HCT116 (cell line): ENCODE measurements at regions not wholly inside any gene's neighbourhood (a gene's known extent, or its start where the extent isn't known, plus 50 kb on each side); places are given as distances from the start of the nearest gene placed in this dataset.

Experiments
- ATAC-seq: fragments of 200-7000 bp; cut with Tn5 transposase; 2 replicates; pipeline ENCODE4 v1.9.1; 2020; ENCODE audit warnings: mild to moderate bottlenecking, moderate library complexity
- BruUV-seq: library from RNA; stranded (reverse); fragments of 400-500 nt; replicated peaks from 2 replicates; lab custom pipeline; 2021; lab: Mats Ljungman, UMichigan
- CTCF ChIA-PET: fragments of 300-600 bp; sonication (Branson Sonifier 250); formaldehyde crosslinking; loops from one replicate; lab custom pipeline; 2021; ENCODE audit warnings: antibody characterized with exemption; lab: Charles Lee
- POLR2A ChIA-PET: fragments of 300-600, 350-600 bp; sonication (Branson Sonifier 250); formaldehyde crosslinking; loops from one replicate; lab custom pipeline; 2021; ENCODE audit warnings: antibody characterized with exemption; lab: Charles Lee
- RAD21 ChIA-PET, 2 experiments: fragments of 300-600 bp; sonication (Branson Sonifier 250); formaldehyde crosslinking; loops; one replicate each; lab custom pipeline; 2023; ENCODE audit warnings: low total read pairs in 2 of 2; ENCODE audit not compliant: uncharacterized antibody in 2 of 2, unreplicated experiment in 2 of 2, low non-redundant PET in 1 of 2; lab: Charles Lee
- DNase-seq: peaks from one replicate; pipeline ENCODE4 v3.0.0-alpha.2; 2010; ENCODE audit warnings: low read depth, low spot score
- H2AFZ ChIP-seq: fragments of 200-600 bp; shearing (Covaris generic), sonication (generic); 2 replicates; pipeline ENCODE4 v1.6.1; 2017; ENCODE audit warnings: low read depth, mixed run types, mixed read lengths, antibody characterized with exemption, low read length; ENCODE audit not compliant: poor library complexity, severe bottlenecking
- H3K27ac ChIP-seq: 2 replicates; pipeline ENCODE4 v1.5.1; 2012; ENCODE audit warnings: low read depth, low read length
- H3K27me3 ChIP-seq: fragments of 200-600 bp; sonication (generic); 2 replicates; pipeline ENCODE4 v1.6.1; 2016; ENCODE audit warnings: mixed run types, low read length, mixed read lengths; ENCODE audit not compliant: insufficient read depth
- H3K36me3 ChIP-seq, 2 experiments: fragments of 200-500 bp in 1 of 2; fragments of 200-600 bp in 1 of 2; sonication (Bioruptor generic) in 1 of 2; sonication (generic) in 1 of 2; 2 replicates each; pipeline versions ENCODE4 v1.5.1 to v1.6.1; 2014 to 2016; ENCODE audit warnings: low read length in 2 of 2, inconsistent platforms in 1 of 2, mixed read lengths in 1 of 2, mixed run types in 1 of 2; ENCODE audit not compliant: insufficient read depth in 2 of 2, control insufficient read depth in 1 of 2
- H3K4me1 ChIP-seq, 2 experiments: fragments of 200-600 bp in 1 of 2; sonication (generic) in 1 of 2; 2 replicates each; pipeline versions ENCODE4 v1.5.1 to v1.6.1; 2012 to 2017; ENCODE audit warnings: low read length in 2 of 2, inconsistent platforms in 1 of 2, mild to moderate bottlenecking in 1 of 2, mixed read lengths in 1 of 2, mixed run types in 1 of 2, moderate library complexity in 1 of 2; ENCODE audit not compliant: insufficient read depth in 2 of 2, control insufficient read depth in 1 of 2
- H3K4me2 ChIP-seq: fragments of 200-600 bp; sonication (generic); 2 replicates; pipeline ENCODE4 v1.6.1; 2017; ENCODE audit warnings: mixed run types, low read length, mixed read lengths
- H3K4me3 ChIP-seq, 2 experiments: fragments of 200-600 bp in 1 of 2; sonication (generic) in 1 of 2; replicated peaks in 1 of 2; 2 replicates each; pipeline ENCODE4 v1.5.1; 2011 to 2016; ENCODE audit warnings: low read length in 2 of 2, control low read depth in 1 of 2, low read depth in 1 of 2, mild to moderate bottlenecking in 1 of 2, mixed read lengths in 1 of 2, mixed run types in 1 of 2
- H3K79me2 ChIP-seq: fragments of 200-600 bp; sonication (generic); 2 replicates; pipeline ENCODE4 v1.6.1; 2017; ENCODE audit warnings: mild to moderate bottlenecking, mixed run types, low read length, moderate library complexity, mixed read lengths; ENCODE audit not compliant: insufficient read depth
- H3K9ac ChIP-seq: fragments of 200-600 bp; sonication (generic); 2 replicates; pipeline ENCODE4 v1.6.1; 2016; ENCODE audit warnings: low read length, mixed read lengths
- H3K9me2 ChIP-seq: fragments of 200-600 bp; sonication (generic), shearing (Covaris generic); 2 replicates; pipeline ENCODE4 v1.6.1; 2017; ENCODE audit warnings: mixed run types, mild to moderate bottlenecking, moderate library complexity; ENCODE audit not compliant: insufficient read depth
- H3K9me3 ChIP-seq, 2 experiments: fragments of 200-500 bp in 1 of 2; fragments of 200-600 bp in 1 of 2; sonication (Bioruptor generic) in 1 of 2; sonication (generic) in 1 of 2; 2 replicates each; pipeline ENCODE4 v1.6.1; 2014 to 2017; ENCODE audit warnings: low read length in 2 of 2, mixed read lengths in 2 of 2, inconsistent platforms in 1 of 2, low read depth in 1 of 2, mild to moderate bottlenecking in 1 of 2, mixed run types in 1 of 2, moderate library complexity in 1 of 2; ENCODE audit not compliant: control insufficient read depth in 1 of 2, insufficient read depth in 1 of 2
- H4K20me1 ChIP-seq: fragments of 200-600 bp; sonication (generic), shearing (Covaris generic); 2 replicates; pipeline ENCODE4 v1.6.1; 2017; ENCODE audit warnings: mixed run types, mild to moderate bottlenecking, moderate library complexity; ENCODE audit not compliant: insufficient read depth
- ATF3 ChIP-seq: IDR thresholded peaks from 2 replicates; pipeline ENCODE4 v1.6.1; 2012
- CBX3 ChIP-seq: IDR thresholded peaks from 2 replicates; pipeline ENCODE4 v1.6.1; 2012; ENCODE audit warnings: low read depth
- CTCF ChIP-seq, 3 experiments: fragments of 200-600 bp in 1 of 3; sonication (generic) in 1 of 3; IDR thresholded peaks in 2 of 3; conservative IDR thresholded peaks in 1 of 3; 2 replicates each; pipeline ENCODE4 v1.5.1; 2012 to 2017; ENCODE audit warnings: low read depth in 2 of 3, low read length in 2 of 3, antibody characterized with exemption in 1 of 3, borderline replicate concordance in 1 of 3, control low read depth in 1 of 3, mild to moderate bottlenecking in 1 of 3, mixed read lengths in 1 of 3, mixed run types in 1 of 3, moderate library complexity in 1 of 3; ENCODE audit not compliant: insufficient read depth in 1 of 3
- EGR1 ChIP-seq: IDR thresholded peaks from 2 replicates; pipeline ENCODE4 v1.6.1; 2012; ENCODE audit warnings: low read depth
- ELF1 ChIP-seq: IDR thresholded peaks from 2 replicates; pipeline ENCODE4 v1.6.1; 2012; ENCODE audit warnings: low read depth, borderline replicate concordance
- EZH2 ChIP-seq: fragments of 200-600 bp; sonication (generic); IDR thresholded peaks from 2 replicates; pipeline ENCODE4 v1.6.1; 2017; ENCODE audit warnings: antibody characterized with exemption, mixed run types
- EZH2phosphoT487 ChIP-seq: fragments of 200-600 bp; IDR thresholded peaks from 2 replicates; pipeline ENCODE4 v1.6.1; 2018; ENCODE audit warnings: antibody characterized with exemption, borderline replicate concordance
- FOSL1 ChIP-seq: IDR thresholded peaks from 2 replicates; pipeline ENCODE4 v1.6.1; 2012; ENCODE audit warnings: low read depth
- POLR2A ChIP-seq: IDR thresholded peaks from 2 replicates; pipeline ENCODE4 v1.7.0; 2011; ENCODE audit warnings: borderline replicate concordance; ENCODE audit not compliant: insufficient read depth, insufficient read length; ENCODE audit errors: extremely low read depth
- POLR2AphosphoS5 ChIP-seq: IDR thresholded peaks from 2 replicates; pipeline ENCODE4 v1.6.1; 2011; ENCODE audit warnings: mild to moderate bottlenecking, low read depth, low read length, moderate library complexity
- RAD21 ChIP-seq: IDR thresholded peaks from 2 replicates; pipeline ENCODE4 v1.6.1; 2012; ENCODE audit warnings: low read depth, mild to moderate bottlenecking
- REST ChIP-seq: IDR thresholded peaks from 2 replicates; pipeline ENCODE4 v1.6.1; 2012; ENCODE audit warnings: low read depth
- SIN3A ChIP-seq: IDR thresholded peaks from 2 replicates; pipeline ENCODE4 v1.6.1; 2012; ENCODE audit warnings: low read depth
- SP1 ChIP-seq: IDR thresholded peaks from 2 replicates; pipeline ENCODE4 v1.6.1; 2012; ENCODE audit warnings: low read depth
- SRF ChIP-seq: IDR thresholded peaks from 2 replicates; pipeline ENCODE4 v1.6.1; 2012; ENCODE audit warnings: low read depth
- TCF7L2 ChIP-seq: IDR thresholded peaks from 2 replicates; pipeline ENCODE4 v1.7.0; 2011; ENCODE audit warnings: borderline replicate concordance, inconsistent platforms; ENCODE audit not compliant: insufficient read depth, insufficient read length; ENCODE audit errors: extremely low read depth
- ZFX ChIP-seq: fragments of 450-650 bp; IDR thresholded peaks from 2 replicates; pipeline ENCODE4 v1.6.1; 2017
- ZNF274 ChIP-seq: fragments of 200-500 bp; sonication (Bioruptor generic); IDR thresholded peaks from 2 replicates; pipeline ENCODE4 v1.6.1; 2014; ENCODE audit warnings: mild to moderate bottlenecking, low read depth, low read length, inconsistent platforms
- intact Hi-C: fragments of 100-400 bp; cut with micrococcal nuclease; formaldehyde crosslinking; loops from 2 replicates; pipeline ENCODE4 v1.10.0; 2022
- TF ChIP-seq, protein P1 (sequence below): IDR thresholded peaks from 2 replicates; pipeline ENCODE4 v1.6.1; 2012
- TF ChIP-seq, protein P2 (sequence below): IDR thresholded peaks from 2 replicates; pipeline ENCODE4 v1.6.1; 2011; ENCODE audit warnings: mild to moderate bottlenecking, low read length, moderate library complexity; ENCODE audit not compliant: insufficient replicate concordance; ENCODE audit errors: extremely low read depth

- BruUV-seq: no TSS peak
- H3K36me3 ChIP-seq: no peaks in the 10 kb centered on the region
- H4K20me1 ChIP-seq: no peaks in the 10 kb centered on the region
- no peak for ATAC-seq
- H3K9ac ChIP-seq: no peak overlapping the region
- no peaks in the 10 kb centered on the region for H3K4me1 ChIP-seq
- H3K27me3 ChIP-seq: no peaks in the 10 kb centered on the region
- H3K27ac ChIP-seq: no peak overlapping the region
- no peaks in the 10 kb centered on the region for H3K9me2 ChIP-seq
- ChIA-PET RAD21 (no interaction called here), CTCF (no interaction called here)
- no peak overlapping the region for H2AFZ ChIP-seq
- no peaks in the 10 kb centered on the region for H3K9me3 ChIP-seq
- no peak overlapping the region for H3K4me3 ChIP-seq
- H3K79me2 ChIP-seq: no peaks in the 10 kb centered on the region
- intact Hi-C loops: no loop called here
- TF ChIP-seq ZNF274 (no peak), ATF3 (no peak), FOSL1 (no peak), SIN3A (no peak), EGR1 (no peak), RAD21 (no peak), ZFX (no peak), CTCF (IDR thresholded peaks at IDR 0.05 in 2 of 3, conservative IDR thresholded peaks at IDR 0.05 in 1 of 3; ENCODE audit: borderline replicate concordance in 1 of 3, insufficient read depth in 1 of 3, low read depth in 2 of 3, low read length in 2 of 3) (no peak), POLR2AphosphoS5 (no peak), ELF1 (no peak), SP1 (no peak), TCF7L2 (no peak), CBX3 (no peak), EZH2phosphoT487 (no peak), REST (no peak), EZH2 (no peak), POLR2A (no peak), SRF (no peak)
- TF ChIP-seq, protein P1, sequence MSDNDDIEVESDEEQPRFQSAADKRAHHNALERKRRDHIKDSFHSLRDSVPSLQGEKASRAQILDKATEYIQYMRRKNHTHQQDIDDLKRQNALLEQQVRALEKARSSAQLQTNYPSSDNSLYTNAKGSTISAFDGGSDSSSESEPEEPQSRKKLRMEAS: no peak
- TF ChIP-seq, protein P2, sequence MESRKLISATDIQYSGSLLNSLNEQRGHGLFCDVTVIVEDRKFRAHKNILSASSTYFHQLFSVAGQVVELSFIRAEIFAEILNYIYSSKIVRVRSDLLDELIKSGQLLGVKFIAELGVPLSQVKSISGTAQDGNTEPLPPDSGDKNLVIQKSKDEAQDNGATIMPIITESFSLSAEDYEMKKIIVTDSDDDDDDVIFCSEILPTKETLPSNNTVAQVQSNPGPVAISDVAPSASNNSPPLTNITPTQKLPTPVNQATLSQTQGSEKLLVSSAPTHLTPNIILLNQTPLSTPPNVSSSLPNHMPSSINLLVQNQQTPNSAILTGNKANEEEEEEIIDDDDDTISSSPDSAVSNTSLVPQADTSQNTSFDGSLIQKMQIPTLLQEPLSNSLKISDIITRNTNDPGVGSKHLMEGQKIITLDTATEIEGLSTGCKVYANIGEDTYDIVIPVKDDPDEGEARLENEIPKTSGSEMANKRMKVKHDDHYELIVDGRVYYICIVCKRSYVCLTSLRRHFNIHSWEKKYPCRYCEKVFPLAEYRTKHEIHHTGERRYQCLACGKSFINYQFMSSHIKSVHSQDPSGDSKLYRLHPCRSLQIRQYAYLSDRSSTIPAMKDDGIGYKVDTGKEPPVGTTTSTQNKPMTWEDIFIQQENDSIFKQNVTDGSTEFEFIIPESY: no peak
- TF ChIP-seq, all 23 proteins: peak for 0
- H3K4me2 ChIP-seq: no peak overlapping the region
- DNase-seq: no peak
- POLR2A ChIA-PET: no interaction called here
Measured at GRCh38 chr6:154901876-154902552, 93.1 kb upstream of the TIAM2 start.
